H1 (cell line): ENCODE measurements at regions not wholly inside any gene's neighbourhood (a gene's known extent, or its start where the extent isn't known, plus 50 kb on each side); places are given as distances from the start of the nearest gene placed in this dataset.

ENCODE experiments used
- ATF2 ChIP-seq: IDR thresholded peaks from 2 replicates; pipeline ENCODE4 v1.6.1; 2012; ENCODE audit warnings: low read length, inconsistent platforms
- BCL11A ChIP-seq, 2 experiments: IDR thresholded peaks; one replicate each; pipeline ENCODE4 v1.6.1; 2011; ENCODE audit warnings: low read depth in 2 of 2, low read length in 2 of 2, mild to moderate bottlenecking in 2 of 2
- BRCA1 ChIP-seq: IDR thresholded peaks from 2 replicates; pipeline ENCODE4 v1.6.1; 2012; ENCODE audit warnings: low read depth, low read length, improper control_type of control experiment
- CEBPB ChIP-seq: IDR thresholded peaks from 2 replicates; pipeline ENCODE4 v1.6.1; 2012; ENCODE audit warnings: low read depth, low read length
- CHD2 ChIP-seq: IDR thresholded peaks from 2 replicates; pipeline ENCODE4 v1.6.1; 2012; ENCODE audit warnings: low read length, improper control_type of control experiment
- POLR2A ChIP-seq, 2 experiments: IDR thresholded peaks; 1 replicate in 1 of 2; 2 replicates in 1 of 2; pipeline ENCODE4 v1.6.1; 2011; ENCODE audit warnings: low read depth in 2 of 2, low read length in 2 of 2, mild to moderate bottlenecking in 2 of 2; ENCODE audit errors: control extremely low read depth in 1 of 2
- TAF1 ChIP-seq: IDR thresholded peaks from 2 replicates; pipeline ENCODE4 v1.6.1; 2011; ENCODE audit warnings: mild to moderate bottlenecking, low read depth, low read length
- TF ChIP-seq, protein P1 (sequence below), 3 experiments: IDR thresholded peaks; 1 replicate in 2 of 3; 2 replicates in 1 of 3; pipeline versions ENCODE4 v1.5.1 to v1.6.1; 2011; ENCODE audit warnings: low read length in 3 of 3, mild to moderate bottlenecking in 3 of 3, inconsistent platforms in 2 of 3, low read depth in 1 of 3, moderate library complexity in 1 of 3; ENCODE audit not compliant: insufficient read depth in 1 of 3; ENCODE audit errors: control extremely low read depth in 1 of 3

DNA sequence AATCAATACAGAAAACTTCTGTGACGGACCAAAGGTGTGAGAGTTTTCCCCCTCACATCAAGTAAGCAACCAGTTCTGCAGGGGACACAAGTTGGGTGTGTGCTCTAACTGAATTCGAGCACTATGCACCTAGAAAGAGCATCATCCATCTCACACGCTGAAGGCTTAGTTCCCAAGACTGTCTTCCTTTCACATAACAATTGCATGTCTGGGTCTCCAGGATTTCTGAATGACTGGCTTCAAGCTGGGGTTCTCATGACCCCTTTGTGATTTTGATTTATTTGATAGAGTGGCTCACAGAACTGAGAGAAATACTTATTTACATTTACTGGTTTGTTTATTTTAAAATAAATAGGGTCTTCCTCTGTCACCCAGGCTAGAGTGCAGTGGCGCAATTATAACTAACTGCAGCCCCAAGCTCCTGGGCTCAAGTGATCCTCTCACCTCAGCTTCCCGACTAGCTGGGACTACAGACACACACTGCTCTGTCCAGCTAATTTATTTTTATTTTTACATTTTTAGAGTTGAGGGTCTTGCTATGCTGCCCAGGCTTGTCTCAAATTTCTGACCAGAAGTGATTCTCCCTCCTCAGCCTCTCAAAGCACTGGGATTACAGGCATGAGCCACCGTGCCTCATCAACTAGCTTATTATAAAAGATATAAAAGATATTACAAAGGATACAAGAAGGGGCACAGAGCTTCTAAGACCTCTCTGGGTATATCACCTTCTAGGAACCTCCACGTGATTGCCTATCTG, 316.7 kb upstream of the CDH12 start:
- TF ChIP-seq, protein P1, sequence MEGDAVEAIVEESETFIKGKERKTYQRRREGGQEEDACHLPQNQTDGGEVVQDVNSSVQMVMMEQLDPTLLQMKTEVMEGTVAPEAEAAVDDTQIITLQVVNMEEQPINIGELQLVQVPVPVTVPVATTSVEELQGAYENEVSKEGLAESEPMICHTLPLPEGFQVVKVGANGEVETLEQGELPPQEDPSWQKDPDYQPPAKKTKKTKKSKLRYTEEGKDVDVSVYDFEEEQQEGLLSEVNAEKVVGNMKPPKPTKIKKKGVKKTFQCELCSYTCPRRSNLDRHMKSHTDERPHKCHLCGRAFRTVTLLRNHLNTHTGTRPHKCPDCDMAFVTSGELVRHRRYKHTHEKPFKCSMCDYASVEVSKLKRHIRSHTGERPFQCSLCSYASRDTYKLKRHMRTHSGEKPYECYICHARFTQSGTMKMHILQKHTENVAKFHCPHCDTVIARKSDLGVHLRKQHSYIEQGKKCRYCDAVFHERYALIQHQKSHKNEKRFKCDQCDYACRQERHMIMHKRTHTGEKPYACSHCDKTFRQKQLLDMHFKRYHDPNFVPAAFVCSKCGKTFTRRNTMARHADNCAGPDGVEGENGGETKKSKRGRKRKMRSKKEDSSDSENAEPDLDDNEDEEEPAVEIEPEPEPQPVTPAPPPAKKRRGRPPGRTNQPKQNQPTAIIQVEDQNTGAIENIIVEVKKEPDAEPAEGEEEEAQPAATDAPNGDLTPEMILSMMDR (IDR thresholded peaks at IDR 0.05; ENCODE audit: control extremely low read depth in 1 of 3, insufficient read depth in 1 of 3, low read depth in 1 of 3, low read length in 3 of 3) = no peak
- TF ChIP-seq CHD2 (no peak), POLR2A (IDR thresholded peaks at IDR 0.05; ENCODE audit: control extremely low read depth in 1 of 2, low read depth in 2 of 2, low read length in 2 of 2) (no peak), CEBPB (no peak), ATF2 (no peak), BRCA1 (no peak), TAF1 (no peak), BCL11A (IDR thresholded peaks at IDR 0.05; ENCODE audit: low read depth in 2 of 2, low read length in 2 of 2) (no peak)
